C4-2B (cell line): ENCODE measurements at regions not wholly inside any gene's neighbourhood (a gene's known extent, or its start where the extent isn't known, plus 50 kb on each side); places are given as distances from the start of the nearest gene placed in this dataset.
"Not testable (repeated sequence)": the region's sequence is repeated elsewhere in the genome, so short reads cannot be mapped to it uniquely, and the experiment has no call there.

Source experiments
- CTCF ChIP-seq: fragments of 450-650 bp; conservative IDR thresholded peaks from 2 replicates; pipeline ENCODE4 v1.5.1; 2017; ENCODE audit warnings: mild to moderate bottlenecking
- ZFX ChIP-seq: fragments of 450-650 bp; IDR thresholded peaks from 2 replicates; pipeline ENCODE4 v1.6.1; 2017

GRCh38 chr14:38543851-38544250, 288.0 kb upstream of the CLEC14A start:
- not testable (repeated sequence) for TF ChIP-seq CTCF, ZFX
